Stomach (tissue), 8 donors: ENCODE measurements at regions not wholly inside any gene's neighbourhood (a gene's known extent, or its start where the extent isn't known, plus 50 kb on each side); places are given as distances from the start of the nearest gene placed in this dataset.
A peak's percentile ranks its signal among the peaks of the same experiment; 100 is the strongest.

ENCODE experiments used
- DNase-seq, 2 donors: peaks; one replicate each; pipeline versions ENCODE4 v3.0.0 to v3.0.0-alpha.2; 2013 to 2019
- H3K27ac ChIP-seq, 5 donors: fragments of 200-600 bp in 4 of 5; sonication (generic) in 4 of 5; one replicate each; pipeline ENCODE4 v1.5.1; 2013 to 2019; ENCODE audit warnings: mild to moderate bottlenecking in 1 of 5, moderate library complexity in 1 of 5
- H3K27me3 ChIP-seq, 3 donors: fragments of 200-600 bp; sonication (generic); one replicate each; pipeline ENCODE4 v1.5.1; 2017 to 2019; ENCODE audit warnings: mixed run types in 1 of 3
- H3K36me3 ChIP-seq, 4 donors: fragments of 200-600 bp; sonication (generic); 1 replicate in 3 of 4; 2 replicates in 1 of 4; pipeline ENCODE4 v1.5.1; 2016 to 2019
- H3K4me1 ChIP-seq, 4 donors: fragments of 200-600 bp; sonication (generic); one replicate each; pipeline ENCODE4 v1.5.1; 2016 to 2019
- H3K4me3 ChIP-seq, 4 donors: fragments of 200-600 bp; sonication (generic) in 3 of 4; one replicate each; pipeline ENCODE4 v1.5.1; 2016 to 2019; ENCODE audit warnings: mild to moderate bottlenecking in 1 of 4
- H3K9me3 ChIP-seq, 4 donors: fragments of 200-600 bp; sonication (generic); one replicate each; pipeline ENCODE4 v1.5.1; 2016 to 2019
- CTCF ChIP-seq, 7 experiments: fragments of 450-650 bp in 4 of 7; fragments of 200-600 bp in 3 of 7; sonication (generic) in 3 of 7; IDR thresholded peaks; one replicate each; pipeline ENCODE4 v1.5.1; 2016 to 2019; ENCODE audit warnings: antibody characterized with exemption in 7 of 7, control low read depth in 2 of 7, mild to moderate bottlenecking in 1 of 7
- EP300 ChIP-seq: sonication (generic); formaldehyde crosslinking; IDR thresholded peaks from one replicate; pipeline ENCODE4 v1.6.1; 2017; ENCODE audit warnings: antibody characterized with exemption
- POLR2A ChIP-seq, 4 donors: fragments of 450-650 bp; IDR thresholded peaks; one replicate each; pipeline ENCODE4 v1.6.1; 2016; ENCODE audit warnings: antibody characterized with exemption in 4 of 4, control low read depth in 2 of 4, mild to moderate bottlenecking in 1 of 4, moderate library complexity in 1 of 4
- POLR2AphosphoS5 ChIP-seq, 3 donors: sonication (generic); formaldehyde crosslinking; IDR thresholded peaks; one replicate each; pipeline ENCODE4 v1.6.1; 2016; ENCODE audit warnings: antibody characterized with exemption in 3 of 3
- WGBS, 5 donors: extraction: QIAGEN DNeasy Blood & Tissue Kit in 3 of 5; methylation state at CpG; one replicate each; pipeline versions ENCODE4 v1.1.5 to v1.1.7; 2013 to 2018; 5-methylcytosine and 5-hydroxymethylcytosine counted together
- intact Hi-C: fragments of 100-400 bp; cut with DNase I; formaldehyde crosslinking; loops from one replicate; pipeline ENCODE4 v1.15.1; 2023; ENCODE audit warnings: low total_unique reads
- donor health status: healthy with polysubstance abuse.
- donor health status: Bipolar disorder and iron deficiency.
- donor health status: healthy.

- DNase-seq, result peak in 1 of 2 donors; percentile 25
- intact Hi-C loops, result no loop called here
- WGBS, 5 donors, result 30 to 39% (median 35%) methylated on average over 3 of the region's 3 CpGs
- Histone ChIP-seq H3K4me3 (no peak overlapping the region), H3K4me1 (no peaks in the 10 kb centered on the region), H3K27me3 (no peaks in the 10 kb centered on the region), H3K27ac (no peak overlapping the region), H3K36me3 (no peaks in the 10 kb centered on the region), H3K9me3 (no peaks in the 10 kb centered on the region)
- no peak for TF ChIP-seq CTCF (IDR thresholded peaks at IDR 0.05)
- TF ChIP-seq POLR2AphosphoS5 (IDR thresholded peaks at IDR 0.05), result no peak
- no peak for TF ChIP-seq POLR2A (IDR thresholded peaks at IDR 0.05)
- TF ChIP-seq EP300, result no peak
Observed at GRCh38 chr12:28874758-28875157, 274.3 kb upstream of the FAR2 start.

GRCh38 chr12:28876196-28876798 lies 272.8 kb upstream of the FAR2 start:
- 36 to 52% (median 42%) methylated on average over 4 of the region's 4 CpGs for WGBS, 5 donors
- H3K36me3 ChIP-seq, result no peaks in the 10 kb centered on the region
- no peak for TF ChIP-seq EP300
- TF ChIP-seq POLR2AphosphoS5 (IDR thresholded peaks at IDR 0.05), result no peak
- no peak for TF ChIP-seq POLR2A (IDR thresholded peaks at IDR 0.05)
- TF ChIP-seq CTCF (IDR thresholded peaks at IDR 0.05), result no peak
- no peaks in the 10 kb centered on the region for H3K4me1 ChIP-seq
- DNase-seq, result no peak
- H3K27me3 ChIP-seq, result no peaks in the 10 kb centered on the region
- H3K27ac ChIP-seq, result no peak overlapping the region
- H3K4me3 ChIP-seq, result no peak overlapping the region
- H3K9me3 ChIP-seq, result no peaks in the 10 kb centered on the region
- intact Hi-C loops, result no loop called here

- Histone ChIP-seq H3K27me3 (no peaks in the 10 kb centered on the region), H3K27ac (no peak overlapping the region), H3K4me1 (no peaks in the 10 kb centered on the region), H3K4me3 (no peak overlapping the region), H3K36me3 (no peaks in the 10 kb centered on the region), H3K9me3 (no peaks in the 10 kb centered on the region)
- TF ChIP-seq EP300, result no peak
- TF ChIP-seq CTCF (IDR thresholded peaks at IDR 0.05), result no peak
- TF ChIP-seq POLR2AphosphoS5 (IDR thresholded peaks at IDR 0.05), result no peak
- no peak for TF ChIP-seq POLR2A (IDR thresholded peaks at IDR 0.05)
- WGBS, 5 donors, result 69 to 88% (median 85%) methylated on average over 1 of the region's 1 CpG
- intact Hi-C loops, result no loop called here
- no peak for DNase-seq
Observed at GRCh38 chr12:28877854-28878253, 271.2 kb upstream of the FAR2 start.

- Histone ChIP-seq H3K4me3 (no peak overlapping the region), H3K27ac (no peak overlapping the region), H3K4me1 (no peaks in the 10 kb centered on the region), H3K27me3 (no peaks in the 10 kb centered on the region), H3K36me3 (no peaks in the 10 kb centered on the region), H3K9me3 (no peaks in the 10 kb centered on the region)
- intact Hi-C loops, result no loop called here
- TF ChIP-seq POLR2A (IDR thresholded peaks at IDR 0.05) (no peak), EP300 (no peak), CTCF (IDR thresholded peaks at IDR 0.05) (no peak), POLR2AphosphoS5 (IDR thresholded peaks at IDR 0.05) (no peak)
- no peak for DNase-seq
- WGBS, 5 donors, result 77 to 93% (median 87%) methylated on average over 2 of the region's 2 CpGs
Observed at GRCh38 chr12:28878629-28879028, 270.4 kb upstream of the FAR2 start.
